GM12875 (cell line): ENCODE measurements at regions not wholly inside any gene's neighbourhood (a gene's known extent, or its start where the extent isn't known, plus 50 kb on each side); places are given as distances from the start of the nearest gene placed in this dataset.

ENCODE experiments used
- H3K4me3 ChIP-seq: one replicate; pipeline ENCODE4 v1.5.1; 2011; ENCODE audit warnings: low read depth, low read length, control low read depth
- CTCF ChIP-seq: IDR thresholded peaks from 2 replicates; pipeline ENCODE4 v1.5.1; 2011; ENCODE audit warnings: low read depth, mild to moderate bottlenecking, control low read depth, inconsistent platforms, low read length, moderate library complexity, borderline replicate concordance; ENCODE audit not compliant: insufficient read depth

- no peak overlapping the region for H3K4me3 ChIP-seq
- TF ChIP-seq CTCF: no peak
These were observed 295.9 kb upstream of the UBE2E2 start for GRCh38 chr3:22907161-22907780.

GRCh38 chr3:22907796-22908195 lies 295.3 kb upstream of the UBE2E2 start:
- H3K4me3 ChIP-seq: no peak overlapping the region
- no peak for TF ChIP-seq CTCF

GRCh38 chr3:22908989-22909507 lies 294.1 kb upstream of the UBE2E2 start:
- no peak overlapping the region for H3K4me3 ChIP-seq
- no peak for TF ChIP-seq CTCF

GRCh38 chr3:22916933-22917332 lies 286.2 kb upstream of the UBE2E2 start:
- TF ChIP-seq CTCF: no peak
- H3K4me3 ChIP-seq: no peak overlapping the region

GRCh38 chr3:22920006-22920405 lies 283.1 kb upstream of the UBE2E2 start:
- no peak for TF ChIP-seq CTCF
- H3K4me3 ChIP-seq: no peak overlapping the region

DNA sequence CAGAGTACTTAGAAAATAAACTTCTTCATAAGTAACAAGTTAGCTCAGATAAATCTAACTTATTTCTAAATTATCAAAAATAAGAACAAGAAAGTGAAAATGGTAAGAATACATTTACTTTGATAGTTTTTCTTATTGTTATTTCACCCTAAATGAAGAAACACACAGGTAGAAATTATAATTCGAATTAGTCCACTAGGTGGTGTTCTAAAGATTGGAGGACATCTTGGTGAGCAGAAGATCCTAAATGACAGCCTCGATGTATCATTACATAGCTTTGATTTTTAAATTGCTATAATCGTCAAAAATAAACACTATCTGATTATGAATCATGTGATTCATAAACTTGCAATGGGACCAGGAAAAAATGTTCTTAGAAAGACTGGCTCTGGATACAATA lies 280.8 kb upstream of the UBE2E2 start:
- H3K4me3 ChIP-seq: no peak overlapping the region
- 0 out of 2 replicates have a peak, but pooled peaks have one; percentile 3 for TF ChIP-seq CTCF

DNA sequence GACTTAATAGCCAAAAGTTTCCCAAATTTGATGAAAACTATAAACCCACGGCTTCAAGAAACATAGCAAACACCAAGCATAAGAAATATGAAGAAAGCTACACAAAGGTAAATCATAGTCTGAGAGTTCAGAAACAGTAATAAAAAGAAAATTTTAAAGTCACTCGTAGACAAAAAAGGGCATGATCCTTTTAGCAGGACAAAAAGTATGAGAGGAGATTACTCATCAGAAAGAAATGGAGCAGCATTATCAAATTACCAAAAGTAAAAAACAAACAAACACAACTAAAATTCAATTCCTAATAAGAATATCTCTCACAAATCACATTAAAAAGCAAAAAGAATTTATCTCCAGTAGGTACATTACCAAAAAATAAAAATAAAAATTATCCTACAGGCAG lies 279.4 kb upstream of the UBE2E2 start:
- H3K4me3 ChIP-seq: no peak overlapping the region
- no peak for TF ChIP-seq CTCF
